Hindlimb muscle (tissue), 1 donor: ENCODE measurements at regions not wholly inside any gene's neighbourhood (a gene's known extent, or its start where the extent isn't known, plus 50 kb on each side); places are given as distances from the start of the nearest gene placed in this dataset.

Experiments used
- DNase-seq: peaks from one replicate; pipeline ENCODE4 v3.0.0-alpha.2; 2013

DNA sequence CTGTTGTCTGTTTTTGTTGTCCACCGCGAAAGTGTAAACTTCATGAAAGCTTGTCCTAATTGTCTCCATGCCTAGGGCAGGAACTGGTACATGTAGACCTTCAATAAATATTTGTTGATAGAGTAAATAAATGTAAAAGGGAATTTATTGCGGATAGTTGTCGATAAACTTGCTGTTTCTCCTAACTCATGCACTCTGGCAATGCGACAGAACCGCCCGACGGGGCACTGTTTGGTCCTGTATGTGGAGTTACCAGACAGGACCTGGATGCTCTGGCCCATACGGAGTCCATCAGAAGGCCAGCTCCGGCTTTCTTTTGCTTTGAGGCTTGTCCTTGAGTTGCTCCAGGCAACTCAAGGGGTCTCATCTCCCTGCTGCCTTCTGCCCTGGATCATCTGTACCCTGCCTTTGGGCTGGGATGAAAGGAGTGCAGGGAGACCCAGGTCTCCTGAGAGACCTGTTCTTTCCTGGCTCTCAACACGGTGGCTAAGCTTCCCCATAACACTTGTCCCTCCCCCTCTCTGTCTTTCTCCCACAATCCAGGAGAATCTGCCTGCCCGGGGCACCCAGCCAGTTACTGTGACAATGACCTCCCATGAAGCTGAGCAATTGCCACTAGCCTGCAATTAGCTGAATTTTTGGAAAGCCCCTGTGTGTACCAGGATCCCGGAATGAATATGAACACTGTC lies 149.5 kb upstream of the PTCH1 start:
- DNase-seq, result no peak

DNA sequence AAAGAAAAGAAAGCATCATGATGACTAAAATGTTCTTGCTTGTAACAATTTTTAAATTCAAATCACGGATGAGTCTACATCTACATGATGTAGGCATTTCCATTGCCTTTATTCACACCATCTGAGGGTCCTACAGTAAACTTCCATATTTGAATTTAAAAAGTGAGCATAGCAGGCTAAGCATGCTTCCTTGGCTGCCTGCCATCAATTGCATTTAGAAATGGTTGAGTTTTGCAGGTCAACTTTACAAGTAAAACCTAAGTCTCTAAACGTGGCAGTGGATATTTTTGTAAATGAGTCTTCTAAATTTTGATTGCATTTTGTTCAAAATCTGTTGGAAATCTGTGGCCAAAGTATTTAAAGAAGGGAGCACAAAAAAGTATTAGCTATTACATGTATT lies 136.5 kb upstream of the PTCH1 start:
- no peak for DNase-seq

DNA sequence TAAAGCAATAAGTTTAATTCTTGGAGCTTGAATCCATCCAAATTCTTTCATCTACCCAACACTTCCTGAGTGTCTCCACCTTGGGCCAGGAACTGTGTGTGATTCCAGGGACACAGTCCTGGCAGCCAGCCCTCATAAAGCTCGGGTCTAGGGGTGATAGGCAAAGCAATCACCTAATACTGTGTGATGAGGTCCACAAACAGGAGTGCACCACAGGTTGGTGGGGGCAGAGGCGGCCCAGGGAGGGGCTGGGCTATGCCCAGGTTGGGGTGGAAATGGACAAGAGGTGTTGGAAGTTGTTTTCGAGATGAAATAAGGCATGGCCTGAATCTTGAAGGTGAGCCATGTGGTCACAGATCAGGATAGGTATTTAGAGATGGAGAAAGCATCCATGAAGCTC lies 133.9 kb upstream of the PTCH1 start:
- DNase-seq, result no peak

DNA sequence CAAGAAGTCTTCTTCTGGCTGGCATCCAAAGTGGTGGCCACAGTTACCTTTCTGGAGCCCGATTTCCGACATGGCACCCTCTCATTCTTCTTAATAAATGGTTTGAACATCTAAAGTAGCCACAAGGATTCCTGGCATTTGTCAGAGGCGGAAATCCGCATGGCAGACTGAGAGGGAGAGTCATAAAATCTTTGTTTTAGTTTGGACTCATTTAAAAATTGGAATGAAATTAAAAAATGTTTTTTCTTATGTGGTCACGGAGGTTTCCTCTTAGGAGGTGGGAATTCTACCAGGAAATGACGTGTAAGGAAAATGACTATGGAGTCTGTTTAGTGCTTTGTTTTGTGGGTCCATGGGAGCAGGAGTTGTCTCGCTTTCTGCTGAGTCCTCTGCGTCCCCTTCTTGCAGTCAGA lies 133.0 kb upstream of the PTCH1 start:
- no peak for DNase-seq

DNA sequence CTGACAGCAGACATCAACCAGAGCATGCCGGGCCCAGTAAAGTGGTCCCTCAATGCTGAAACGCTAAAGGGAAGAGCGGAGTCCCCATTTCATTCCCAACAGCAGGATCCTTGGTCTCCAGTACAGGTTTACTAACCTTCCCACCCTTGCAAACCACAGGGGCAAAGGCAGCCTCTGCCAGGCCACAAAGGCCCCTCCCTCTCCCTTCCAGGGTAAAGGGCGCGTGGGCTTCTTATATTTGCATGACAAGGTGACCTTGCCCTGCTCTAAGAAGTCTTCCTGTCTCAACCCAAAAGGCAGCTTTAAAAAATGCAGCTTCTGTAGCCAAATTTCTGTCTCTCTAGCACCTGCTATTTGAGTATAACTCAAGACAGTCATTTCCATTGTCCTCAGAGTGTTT lies 131.5 kb upstream of the PTCH1 start:
- DNase-seq, result no peak

DNA sequence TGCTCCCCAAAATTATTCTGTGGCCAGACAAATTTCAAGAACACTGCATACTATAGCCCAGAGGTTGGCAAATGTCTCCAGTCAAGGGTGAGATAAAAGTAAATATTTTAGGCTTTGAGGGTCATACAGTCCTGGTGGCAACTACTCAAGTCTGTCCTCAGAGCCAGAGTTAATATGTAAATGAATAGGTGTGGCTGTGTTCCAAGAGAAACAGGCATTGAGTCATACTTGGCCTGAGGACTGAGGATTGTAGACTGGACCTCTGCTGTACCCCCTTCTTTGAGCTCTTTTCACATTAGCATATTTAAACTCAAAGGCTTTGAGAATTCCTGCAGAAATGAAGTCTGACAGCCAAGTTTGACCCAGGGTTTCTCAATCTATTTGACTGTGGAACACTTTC lies 129.2 kb upstream of the PTCH1 start:
- DNase-seq, result no peak

DNA sequence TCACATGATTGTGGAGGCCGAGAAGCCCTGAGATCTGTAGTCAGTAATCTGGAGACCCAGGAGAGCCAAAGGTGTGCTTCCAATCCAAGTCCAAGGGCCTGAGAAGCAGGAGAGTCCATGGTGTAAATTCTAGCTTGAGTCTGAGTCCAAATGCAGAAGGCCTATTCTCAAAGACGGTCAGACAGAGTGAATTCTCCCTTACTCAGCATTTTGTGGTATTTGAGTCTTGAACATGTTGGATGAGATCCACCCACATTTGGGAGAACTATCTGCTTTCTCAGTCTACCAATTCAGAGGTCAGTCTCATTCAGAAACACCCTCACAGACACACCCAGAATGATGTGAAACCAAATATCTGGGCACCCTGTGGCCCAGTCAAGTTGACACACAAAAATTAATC lies 128.8 kb upstream of the PTCH1 start:
- DNase-seq, result no peak

DNA sequence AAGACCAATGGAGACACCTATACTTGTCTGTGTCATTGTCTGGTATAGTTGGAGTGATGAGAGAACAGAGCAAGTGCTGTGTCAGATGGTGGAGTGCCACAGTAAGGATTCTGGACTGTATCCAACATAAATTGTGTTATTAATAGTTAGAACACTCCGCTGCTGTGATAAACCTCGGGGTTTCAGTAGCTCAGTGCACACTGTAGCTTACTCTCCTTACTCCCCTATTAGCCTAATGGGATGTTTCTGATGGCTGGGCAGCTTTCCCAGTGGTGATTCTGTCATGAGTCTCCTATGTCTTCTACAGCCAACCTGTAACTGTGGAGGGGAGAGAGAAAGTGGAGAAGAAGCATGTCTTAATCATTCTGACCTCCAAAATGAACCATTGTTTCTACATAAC lies 127.6 kb upstream of the PTCH1 start:
- no peak for DNase-seq

DNA sequence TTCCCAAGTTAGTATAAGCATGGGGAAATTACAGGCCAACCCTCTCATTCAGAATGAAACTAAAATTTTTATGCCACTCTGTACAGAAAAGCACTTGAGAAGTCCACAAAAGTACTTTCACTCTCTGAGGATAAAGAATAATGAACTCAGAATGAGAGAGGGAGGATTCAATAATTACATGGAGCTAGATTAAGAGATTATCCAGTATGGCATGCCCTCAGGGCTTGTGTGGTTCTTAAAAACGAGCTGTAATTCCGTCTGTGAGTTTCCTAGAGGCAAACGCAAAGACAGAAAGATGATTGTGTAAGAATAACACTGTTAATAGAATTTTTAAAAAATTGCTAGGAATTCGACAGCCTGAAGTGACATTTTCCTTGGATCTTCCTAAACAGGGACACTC lies 126.8 kb upstream of the PTCH1 start:
- DNase-seq, result no peak

DNA sequence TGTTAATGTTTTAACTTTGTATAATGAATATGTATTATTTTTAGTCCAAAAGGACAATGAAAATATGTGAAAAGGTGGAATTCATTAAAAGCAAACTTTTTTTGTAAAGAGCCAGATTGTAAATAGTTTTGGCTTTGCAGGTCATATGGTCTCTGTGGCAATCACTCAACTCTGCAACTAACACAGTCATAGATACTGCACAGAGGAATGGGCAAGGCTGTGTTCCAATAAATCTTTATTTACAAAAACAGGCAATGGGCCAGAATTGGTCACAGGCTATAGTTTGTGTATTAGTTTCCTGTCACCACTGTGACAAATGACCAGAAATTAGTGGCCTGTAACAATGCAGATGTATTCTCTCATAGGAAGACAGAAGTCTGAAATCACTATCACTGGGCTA lies 125.4 kb upstream of the PTCH1 start:
- no peak for DNase-seq

DNA sequence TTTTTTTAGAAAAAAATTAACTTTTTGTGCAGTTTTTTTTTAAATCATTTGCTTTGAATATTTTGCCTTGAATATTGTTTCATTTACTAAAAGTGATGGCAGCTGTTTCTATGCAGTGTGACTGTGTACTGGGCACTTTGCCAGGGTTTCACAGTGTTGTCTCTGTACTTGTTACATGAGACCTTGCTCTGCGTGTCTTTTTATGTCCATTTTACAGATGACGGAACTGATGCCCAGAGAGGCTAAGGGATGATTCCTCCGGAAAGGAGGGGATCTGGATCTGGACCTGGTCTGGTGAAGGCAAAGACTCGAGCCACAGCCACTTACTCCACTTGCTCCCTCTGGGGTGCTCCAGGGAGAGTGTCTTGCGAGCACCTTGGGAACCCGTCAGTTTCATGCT lies 124.8 kb upstream of the PTCH1 start:
- DNase-seq, result no peak

DNA sequence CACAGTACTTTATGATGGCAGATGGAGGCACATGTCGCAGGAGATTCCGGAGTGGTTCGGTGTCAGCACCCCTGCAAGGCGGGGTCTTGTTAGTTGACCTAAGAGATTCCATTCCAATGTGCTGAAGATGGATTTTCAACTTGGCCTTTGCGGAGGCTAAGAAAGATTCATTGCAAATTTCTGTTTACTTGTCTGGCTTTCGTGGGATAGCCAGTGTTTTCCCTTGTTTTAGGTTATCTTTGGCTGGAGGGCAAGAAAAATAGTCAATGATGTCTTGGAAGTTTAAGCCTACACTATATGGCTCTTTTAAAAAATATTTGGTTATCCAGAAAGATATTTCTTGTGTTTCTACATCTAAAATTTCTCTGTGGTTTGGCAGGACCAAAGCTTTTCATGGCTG lies 123.6 kb upstream of the PTCH1 start:
- DNase-seq, result no peak

DNA sequence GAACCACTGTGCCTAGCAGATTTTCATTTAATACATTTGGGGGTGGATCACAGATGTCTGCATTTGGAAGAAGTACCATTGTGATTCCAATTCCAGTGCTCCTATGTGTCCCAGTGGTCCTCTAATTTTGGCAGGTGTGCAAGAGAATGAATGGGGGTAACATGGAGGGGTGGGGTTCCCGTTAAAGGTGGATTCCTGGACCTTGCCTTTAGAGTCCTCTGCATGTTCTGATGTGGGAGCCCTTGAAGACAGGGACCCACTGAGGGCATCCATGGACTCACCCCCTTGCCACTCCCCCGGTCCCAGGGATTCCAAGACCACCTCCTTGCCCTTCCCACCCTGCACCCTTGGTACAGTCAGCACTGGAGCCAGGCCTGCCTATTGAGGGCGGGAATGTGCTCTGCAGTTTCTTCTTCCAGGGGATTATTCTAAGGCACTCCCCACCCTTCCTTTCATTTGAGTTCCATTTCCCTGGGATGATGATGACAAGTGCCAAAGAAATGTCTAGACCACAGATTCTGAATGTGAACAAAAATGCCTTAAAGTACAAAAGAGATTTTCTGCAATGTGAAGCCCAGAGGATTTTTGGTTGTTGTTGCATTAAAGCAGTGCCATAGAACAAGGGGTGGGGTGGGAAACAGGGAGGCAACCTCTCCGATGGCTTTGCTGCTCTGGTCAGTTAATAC lies 119.4 kb upstream of the PTCH1 start:
- no peak for DNase-seq

DNA sequence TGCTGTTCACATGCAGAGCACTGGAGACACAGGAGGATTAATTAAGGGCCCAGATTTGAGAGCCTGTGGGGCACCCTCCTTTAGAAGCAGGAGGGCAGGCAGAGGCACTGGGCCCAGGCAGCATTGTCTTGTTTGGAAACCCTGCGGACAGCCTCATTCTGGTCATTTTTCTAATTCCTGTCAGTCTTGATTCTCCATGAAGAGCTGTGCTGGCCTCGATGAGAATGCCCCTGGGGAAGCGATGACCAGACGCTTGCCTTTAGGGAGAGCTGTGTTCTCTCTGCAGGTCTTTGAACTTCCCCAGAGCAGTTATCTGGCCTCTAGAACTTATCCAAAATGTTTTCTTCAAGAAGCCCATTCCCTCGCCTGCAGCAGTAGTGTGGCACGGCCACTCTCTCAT lies 117.8 kb upstream of the PTCH1 start:
- no peak for DNase-seq

DNA sequence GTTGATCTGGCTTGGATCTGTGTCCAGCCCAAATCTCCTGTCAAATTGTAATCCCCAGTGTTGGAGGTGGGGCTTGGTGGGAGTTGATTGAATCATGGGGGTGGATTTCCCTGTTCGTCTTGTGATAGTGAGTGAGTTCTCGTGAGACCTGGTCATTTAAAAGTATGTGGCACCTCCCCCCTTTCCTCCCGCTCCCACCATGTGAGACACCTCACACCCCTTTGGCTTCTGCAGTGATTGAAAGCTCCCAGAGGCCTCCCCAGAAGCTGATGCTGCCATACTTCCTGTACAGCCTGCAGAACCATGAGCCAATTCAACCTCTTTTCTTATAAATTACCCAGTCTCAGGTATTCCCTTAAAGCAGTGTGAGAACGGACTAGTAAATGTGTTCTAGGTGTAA lies 117.3 kb upstream of the PTCH1 start:
- no peak for DNase-seq

DNA sequence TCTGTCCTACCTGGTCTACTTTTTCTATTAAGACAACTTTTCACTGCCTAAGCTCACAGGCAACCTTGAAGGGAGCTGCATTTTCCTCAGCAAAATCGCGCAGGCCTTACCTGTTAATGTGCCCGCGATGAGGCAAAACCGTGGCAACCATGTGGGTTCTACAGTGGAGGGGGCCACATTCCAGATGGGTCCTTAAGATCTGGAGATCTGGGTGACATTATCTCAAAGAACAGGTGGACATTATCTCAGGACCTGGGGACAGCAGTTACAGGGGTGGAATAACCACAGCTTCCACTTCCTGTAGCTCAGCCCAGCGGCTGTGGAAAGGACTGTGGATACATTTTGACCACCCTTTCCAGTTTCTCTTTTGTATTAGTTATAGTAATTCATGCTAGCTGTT lies 112.8 kb upstream of the PTCH1 start:
- DNase-seq, result no peak

DNA sequence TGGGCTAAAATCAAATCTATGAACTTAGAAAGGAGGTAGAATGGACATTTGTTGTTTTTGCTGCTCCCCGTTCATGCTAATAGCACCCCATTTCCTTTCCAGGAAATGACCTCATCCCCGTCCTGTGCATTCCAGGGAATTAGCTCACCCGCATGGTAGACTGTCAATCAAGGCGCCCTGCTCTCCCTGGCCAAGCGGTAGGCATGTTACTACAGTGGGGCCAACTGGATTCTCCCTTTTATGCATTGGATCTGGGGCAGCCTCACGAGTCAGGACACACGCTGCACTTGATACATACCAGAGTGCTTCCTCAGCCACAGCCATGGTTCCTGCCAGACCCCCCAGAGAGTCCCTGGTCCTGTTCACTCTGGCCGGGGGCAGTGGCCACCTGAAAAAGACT lies 111.0 kb upstream of the PTCH1 start:
- DNase-seq, result no peak

DNA sequence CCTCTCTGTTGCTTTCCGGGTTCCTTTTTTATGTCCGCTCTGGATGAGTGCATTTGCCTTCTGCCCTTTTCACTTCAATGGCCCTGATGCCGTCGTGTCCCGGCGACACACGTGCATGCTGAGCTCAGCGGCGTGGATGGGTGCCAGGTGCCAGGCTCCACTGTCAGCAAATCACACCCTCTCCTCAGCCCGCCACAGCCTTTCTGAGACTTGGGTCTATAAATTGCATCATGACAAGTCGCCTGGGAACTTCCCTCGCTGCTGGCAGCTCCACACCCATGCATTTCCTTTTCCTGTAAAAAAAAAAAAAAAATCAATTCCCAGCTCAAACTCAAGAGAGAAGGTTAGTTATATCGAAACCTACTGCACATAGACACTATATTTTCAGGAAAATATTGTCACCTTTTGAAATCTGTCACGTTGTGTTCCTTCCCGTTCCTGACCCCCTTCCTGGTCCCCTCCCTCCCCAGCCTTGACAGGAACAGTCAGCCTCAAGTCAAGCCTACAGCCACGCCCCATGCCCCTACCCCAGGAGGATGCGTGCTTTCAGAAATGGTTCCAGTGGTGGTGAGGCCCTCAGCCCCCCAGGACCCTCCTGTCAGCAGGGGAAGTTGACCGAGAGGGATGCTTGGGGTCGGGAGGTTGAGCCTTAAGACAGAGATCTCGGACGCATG lies 110.3 kb upstream of the PTCH1 start:
- DNase-seq, result no peak

DNA sequence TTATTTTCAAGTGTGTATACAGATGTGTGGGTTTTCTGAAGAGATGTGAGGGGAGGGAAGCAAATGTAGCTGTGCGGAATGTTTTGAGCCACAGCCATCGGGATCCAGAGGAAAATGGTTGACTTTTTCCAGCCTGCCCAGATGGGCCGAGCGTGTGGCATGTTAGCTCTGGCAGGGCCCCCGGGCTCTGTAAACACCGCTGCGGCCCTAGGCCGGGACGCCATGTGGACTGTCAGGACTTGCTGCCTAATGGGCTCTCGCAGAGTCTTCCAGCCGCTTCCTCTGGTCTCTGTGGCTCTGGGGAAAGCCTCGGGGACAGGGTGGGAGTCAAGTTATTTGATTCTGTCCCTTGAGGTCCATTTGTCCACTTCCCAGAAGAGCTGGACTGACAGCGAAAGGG lies 109.6 kb upstream of the PTCH1 start:
- DNase-seq, result no peak

DNA sequence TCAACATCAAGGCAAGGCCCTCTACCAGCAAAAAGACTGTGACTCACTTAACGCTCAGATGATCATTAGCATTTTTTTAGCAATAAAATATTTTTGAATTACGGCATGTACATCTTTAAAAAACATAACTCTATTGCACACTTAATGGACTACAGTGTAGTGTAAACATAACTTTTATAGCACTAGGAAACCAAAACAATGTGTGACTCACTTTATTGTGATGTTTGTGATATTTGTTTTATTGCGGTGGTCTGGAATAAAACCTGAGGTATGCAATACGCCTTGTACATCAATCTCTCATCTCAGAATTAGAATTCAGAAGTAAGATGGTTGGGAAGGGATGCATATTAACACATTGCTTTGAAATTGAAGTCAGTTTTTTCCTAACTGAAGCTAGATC lies 106.9 kb upstream of the PTCH1 start:
- no peak for DNase-seq

DNA sequence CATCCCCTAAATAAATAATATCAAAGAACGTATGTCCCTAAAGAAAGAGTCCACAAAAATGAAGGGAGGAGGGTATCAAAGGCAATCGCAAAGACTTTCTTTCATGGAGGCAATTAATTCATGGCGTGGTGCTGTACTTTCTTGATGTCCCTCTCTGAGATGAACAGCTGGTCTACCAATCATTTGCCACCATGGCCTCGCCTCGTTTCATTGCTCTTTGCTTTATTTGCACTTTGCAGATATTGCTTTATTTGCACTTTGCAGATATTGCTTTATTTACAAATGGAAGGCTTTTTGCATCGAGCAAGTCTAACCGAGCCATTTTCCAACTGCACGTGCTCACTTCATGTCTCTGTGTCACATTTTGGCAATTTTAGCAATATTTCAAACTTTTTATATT lies 104.0 kb upstream of the PTCH1 start:
- no peak for DNase-seq

DNA sequence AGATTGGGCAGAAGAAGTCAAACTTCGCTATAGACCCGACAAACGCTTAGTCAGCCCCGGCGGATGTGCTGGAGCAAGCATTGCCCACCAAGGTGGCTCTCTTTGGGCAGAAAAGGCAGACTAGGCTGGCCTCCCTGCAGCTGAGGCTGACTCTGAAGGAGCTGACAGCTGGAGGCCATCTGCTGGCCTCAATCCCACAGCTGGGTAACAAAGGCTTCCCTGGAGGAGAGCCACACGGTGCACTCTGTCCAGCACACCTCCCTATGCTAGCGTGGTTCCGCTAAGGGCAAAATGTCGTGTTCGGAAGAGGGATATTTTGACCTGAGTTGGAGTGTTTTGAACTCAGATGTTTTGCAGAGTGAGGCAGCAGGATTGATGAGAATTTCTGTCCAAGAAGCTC lies 103.5 kb upstream of the PTCH1 start:
- DNase-seq, result no peak

DNA sequence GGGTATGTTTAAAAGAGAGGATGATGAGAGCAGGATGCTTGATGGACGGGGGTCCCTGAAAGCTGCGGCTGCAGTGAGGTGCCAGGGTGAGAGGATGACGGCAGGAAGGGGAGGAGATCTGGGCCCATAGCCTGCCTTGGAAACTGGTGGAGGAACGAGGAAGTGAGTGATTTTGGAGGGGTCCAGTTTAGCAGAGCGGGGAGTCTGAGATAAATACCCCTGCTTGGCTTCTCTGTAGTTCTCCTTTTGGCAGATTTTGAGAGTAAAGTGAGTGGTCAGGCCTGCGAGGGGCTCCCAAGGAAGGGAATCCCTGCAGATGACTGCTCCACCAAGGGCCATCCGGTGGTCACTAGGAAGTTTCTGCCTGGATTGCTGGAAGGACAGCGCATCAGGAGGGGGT lies 98.5 kb upstream of the PTCH1 start:
- no peak for DNase-seq

DNA sequence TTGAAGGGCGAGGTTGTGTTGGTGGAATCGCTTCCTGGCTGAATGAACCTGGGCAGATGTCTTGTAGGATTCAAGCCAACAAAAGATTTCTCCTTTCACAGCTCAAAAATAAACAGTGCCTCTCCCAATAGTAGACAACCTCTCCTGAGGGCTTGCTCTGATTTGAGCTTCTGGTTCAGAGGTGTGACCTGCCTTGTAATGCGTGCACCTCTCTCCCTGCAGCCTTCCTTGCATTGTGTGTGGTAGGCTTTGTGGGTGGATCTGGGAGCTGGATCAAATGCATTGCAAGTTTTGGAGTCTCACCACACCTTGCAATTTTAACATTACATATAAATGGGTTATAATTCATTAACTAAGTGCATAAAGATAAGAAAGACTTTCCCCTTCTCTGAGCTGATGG lies 96.9 kb upstream of the PTCH1 start:
- DNase-seq, result no peak
